ENCODE measurements at regions not wholly inside any gene's neighbourhood (a gene's known extent, or its start where the extent isn't known, plus 50 kb on each side); places are given as distances from the start of the nearest gene placed in this dataset.
A peak's percentile ranks its signal among the peaks of the same experiment; 100 is the strongest.
"Not testable (repeated sequence)": the region's sequence is repeated elsewhere in the genome, so short reads cannot be mapped to it uniquely, and the experiment has no call there.

DNA sequence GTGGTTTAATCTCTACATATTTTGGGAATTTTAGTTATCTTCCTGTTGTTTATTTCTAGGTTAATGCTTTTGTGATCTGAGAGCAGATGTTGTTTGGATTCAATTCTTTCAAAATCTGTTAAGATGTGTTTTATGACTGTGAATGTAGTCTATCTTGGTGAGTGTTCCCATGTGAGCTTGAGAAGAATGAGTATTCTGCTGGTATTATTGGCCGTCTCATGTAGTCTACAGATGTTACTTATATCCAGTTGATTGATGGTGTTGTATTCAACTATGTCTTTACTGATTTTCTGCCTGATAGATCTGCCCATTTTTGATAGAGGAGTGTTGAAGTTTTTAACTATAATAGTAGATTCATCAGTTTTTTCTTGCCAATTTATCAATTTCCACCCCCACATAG is 141.4 kb upstream of the FOXP2 start:
- no peak for DNase-seq

DNA sequence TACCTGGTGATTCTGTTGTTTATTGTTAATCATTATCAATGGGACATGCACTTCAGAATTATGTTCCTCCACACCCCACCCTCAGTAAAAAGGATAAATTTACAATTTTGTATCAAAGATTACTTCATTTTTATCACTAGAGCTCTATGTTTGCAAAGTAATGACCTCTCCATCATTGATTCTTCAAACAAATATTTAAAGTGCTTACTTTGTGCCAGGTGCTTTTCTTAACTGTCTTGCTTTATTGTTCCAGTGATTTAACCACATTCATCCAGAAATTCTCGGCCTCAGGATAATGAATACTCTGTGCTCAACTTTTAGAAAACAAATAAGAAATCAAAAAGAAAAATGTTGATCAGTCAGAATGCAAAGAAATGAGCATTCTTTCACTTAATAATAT is 144.9 kb upstream of the FOXP2 start:
- no peak for DNase-seq

- not testable (repeated sequence) for DNase-seq
Measured at GRCh38 chr7:114267550-114267949, 147.1 kb upstream of the FOXP2 start.

DNA sequence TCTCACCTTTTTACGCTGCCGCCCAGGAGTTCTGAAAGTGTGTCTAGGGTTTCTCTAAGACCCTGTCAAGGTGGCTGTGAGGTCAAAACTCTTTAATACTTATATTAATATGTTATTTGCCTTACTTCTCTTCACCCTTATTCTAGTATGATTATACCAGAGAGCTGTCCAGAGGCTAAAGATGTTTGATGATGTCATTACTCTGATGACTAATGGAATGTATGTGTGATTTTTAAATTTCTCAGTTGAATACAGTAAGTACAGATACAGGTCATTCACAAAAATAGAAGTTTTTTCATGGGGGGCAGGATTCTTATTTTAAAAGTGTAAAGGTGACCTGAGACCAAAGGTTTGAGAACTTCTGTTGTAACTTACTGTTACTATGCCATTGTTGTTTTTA is 150.6 kb upstream of the FOXP2 start:
- no peak for DNase-seq

- no peak for DNase-seq
Measured at GRCh38 chr7:114263219-114263618, 151.4 kb upstream of the FOXP2 start.

GRCh38 chr7:114255404-114255841 is 159.2 kb upstream of the FOXP2 start:
- no peak for DNase-seq

GRCh38 chr7:114243646-114244045 is 171.0 kb upstream of the FOXP2 start:
- no peak for DNase-seq

GRCh38 chr7:114242992-114243507 is 171.6 kb upstream of the FOXP2 start:
- DNase-seq: no peak

GRCh38 chr7:114229246-114229645 is 185.4 kb upstream of the FOXP2 start:
- DNase-seq: no peak

DNA sequence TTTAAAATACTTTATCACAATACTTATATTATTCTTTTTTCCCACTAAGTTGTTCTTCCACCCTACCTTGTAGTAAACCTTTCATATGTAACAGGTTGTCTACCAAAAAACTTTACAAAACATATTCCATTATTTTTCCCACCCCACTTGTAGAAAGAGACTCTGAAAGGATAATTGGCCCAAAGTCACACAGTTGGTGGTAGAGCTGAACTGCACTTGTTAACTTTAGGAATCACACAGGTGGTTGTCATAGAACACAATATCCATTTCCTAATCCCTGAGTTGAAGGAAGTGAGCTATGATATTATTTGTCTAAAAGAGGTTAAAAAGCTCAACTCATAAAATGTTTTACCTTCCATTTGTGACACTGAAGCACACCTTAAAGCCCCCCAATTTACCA is 188.8 kb upstream of the FOXP2 start:
- no peak for DNase-seq

- DNase-seq: peak; percentile 85
Measured at GRCh38 chr7:114218283-114218682, 196.3 kb upstream of the FOXP2 start.

GRCh38 chr7:114217026-114217806 is 197.4 kb upstream of the FOXP2 start:
- DNase-seq: no peak

GRCh38 chr7:114214466-114214865 is 200.1 kb upstream of the FOXP2 start:
- no peak for DNase-seq

GRCh38 chr7:114212721-114213429 is 201.7 kb upstream of the FOXP2 start:
- DNase-seq: no peak

- no peak for DNase-seq
Measured at GRCh38 chr7:114209968-114210367, 204.6 kb upstream of the FOXP2 start.

GRCh38 chr7:114206688-114207087 is 207.9 kb upstream of the FOXP2 start:
- no peak for DNase-seq

GRCh38 chr7:114196517-114196916 is 218.1 kb upstream of the FOXP2 start:
- no peak for DNase-seq

DNA sequence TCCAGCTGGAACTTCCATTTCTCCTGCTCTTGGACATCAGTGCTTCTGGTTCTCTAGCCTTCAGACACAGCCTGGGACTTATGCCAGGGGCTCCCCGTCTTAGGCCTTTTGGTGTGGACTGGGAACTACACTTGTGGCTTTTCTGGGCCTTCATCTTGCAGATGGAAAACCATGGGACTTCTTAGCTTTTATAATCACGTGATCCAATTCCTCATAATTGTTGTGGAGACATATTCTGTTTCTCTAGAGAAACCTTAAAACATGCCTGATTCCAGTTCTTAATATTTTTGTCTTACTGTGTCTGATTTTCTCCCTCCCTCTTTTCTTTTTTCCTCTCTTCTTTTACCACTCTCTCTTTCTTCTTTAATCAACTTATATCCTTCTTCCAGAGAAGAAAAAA is 224.2 kb upstream of the FOXP2 start:
- no peak for DNase-seq

GRCh38 chr7:114183311-114184088 is 231.1 kb upstream of the FOXP2 start:
- DNase-seq: no peak

DNA sequence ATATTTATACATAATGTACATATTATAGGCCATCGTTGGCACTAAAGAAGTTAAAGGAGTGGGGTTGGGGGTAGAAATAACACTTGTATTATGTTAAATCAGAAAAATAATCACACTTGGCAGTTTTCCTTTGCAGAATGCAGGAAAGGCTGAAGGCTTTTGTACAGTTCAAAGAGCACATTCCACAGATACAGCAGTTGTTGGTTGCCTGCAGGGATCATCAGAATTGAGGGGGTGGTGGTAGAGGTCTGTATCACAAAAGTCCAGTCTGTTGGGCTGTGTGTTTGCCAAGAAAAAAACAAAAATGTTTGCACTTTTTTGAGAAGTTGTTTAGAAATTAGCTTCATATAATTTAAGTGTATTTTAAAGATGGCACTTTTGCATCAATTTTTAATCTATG is 231.8 kb upstream of the FOXP2 start:
- no peak for DNase-seq

- no peak for DNase-seq
Measured at GRCh38 chr7:114181280-114181679, 233.3 kb upstream of the FOXP2 start.

- no peak for DNase-seq
Measured at GRCh38 chr7:114180556-114181266, 233.9 kb upstream of the FOXP2 start.

- DNase-seq: no peak
Measured at GRCh38 chr7:114175125-114175524, 239.5 kb upstream of the FOXP2 start.
